HCT116 (cell line): ENCODE measurements at regions not wholly inside any gene's neighbourhood (a gene's known extent, or its start where the extent isn't known, plus 50 kb on each side); places are given as distances from the start of the nearest gene placed in this dataset.

ENCODE experiments used
- ATAC-seq: fragments of 200-7000 bp; cut with Tn5 transposase; 2 replicates; pipeline ENCODE4 v1.9.1; 2020; ENCODE audit warnings: mild to moderate bottlenecking, moderate library complexity
- BruUV-seq: library from RNA; stranded (reverse); fragments of 400-500 nt; replicated peaks from 2 replicates; lab custom pipeline; 2021; lab: Mats Ljungman, UMichigan
- CTCF ChIA-PET: fragments of 300-600 bp; sonication (Branson Sonifier 250); formaldehyde crosslinking; loops from one replicate; lab custom pipeline; 2021; ENCODE audit warnings: antibody characterized with exemption; lab: Charles Lee
- POLR2A ChIA-PET: fragments of 300-600, 350-600 bp; sonication (Branson Sonifier 250); formaldehyde crosslinking; loops from one replicate; lab custom pipeline; 2021; ENCODE audit warnings: antibody characterized with exemption; lab: Charles Lee
- RAD21 ChIA-PET, 2 experiments: fragments of 300-600 bp; sonication (Branson Sonifier 250); formaldehyde crosslinking; loops; one replicate each; lab custom pipeline; 2023; ENCODE audit warnings: low total read pairs in 2 of 2; ENCODE audit not compliant: uncharacterized antibody in 2 of 2, unreplicated experiment in 2 of 2, low non-redundant PET in 1 of 2; lab: Charles Lee
- DNase-seq: peaks from one replicate; pipeline ENCODE4 v3.0.0-alpha.2; 2010; ENCODE audit warnings: low read depth, low spot score
- H2AFZ ChIP-seq: fragments of 200-600 bp; shearing (Covaris generic), sonication (generic); 2 replicates; pipeline ENCODE4 v1.6.1; 2017; ENCODE audit warnings: low read depth, mixed run types, mixed read lengths, antibody characterized with exemption, low read length; ENCODE audit not compliant: poor library complexity, severe bottlenecking
- H3K27ac ChIP-seq: 2 replicates; pipeline ENCODE4 v1.5.1; 2012; ENCODE audit warnings: low read depth, low read length
- H3K27me3 ChIP-seq: fragments of 200-600 bp; sonication (generic); 2 replicates; pipeline ENCODE4 v1.6.1; 2016; ENCODE audit warnings: mixed run types, low read length, mixed read lengths; ENCODE audit not compliant: insufficient read depth
- H3K36me3 ChIP-seq, 2 experiments: fragments of 200-500 bp in 1 of 2; fragments of 200-600 bp in 1 of 2; sonication (Bioruptor generic) in 1 of 2; sonication (generic) in 1 of 2; 2 replicates each; pipeline versions ENCODE4 v1.5.1 to v1.6.1; 2014 to 2016; ENCODE audit warnings: low read length in 2 of 2, inconsistent platforms in 1 of 2, mixed read lengths in 1 of 2, mixed run types in 1 of 2; ENCODE audit not compliant: insufficient read depth in 2 of 2, control insufficient read depth in 1 of 2
- H3K4me1 ChIP-seq, 2 experiments: fragments of 200-600 bp in 1 of 2; sonication (generic) in 1 of 2; 2 replicates each; pipeline versions ENCODE4 v1.5.1 to v1.6.1; 2012 to 2017; ENCODE audit warnings: low read length in 2 of 2, inconsistent platforms in 1 of 2, mild to moderate bottlenecking in 1 of 2, mixed read lengths in 1 of 2, mixed run types in 1 of 2, moderate library complexity in 1 of 2; ENCODE audit not compliant: insufficient read depth in 2 of 2, control insufficient read depth in 1 of 2
- H3K4me2 ChIP-seq: fragments of 200-600 bp; sonication (generic); 2 replicates; pipeline ENCODE4 v1.6.1; 2017; ENCODE audit warnings: mixed run types, low read length, mixed read lengths
- H3K4me3 ChIP-seq, 2 experiments: fragments of 200-600 bp in 1 of 2; sonication (generic) in 1 of 2; replicated peaks in 1 of 2; 2 replicates each; pipeline ENCODE4 v1.5.1; 2011 to 2016; ENCODE audit warnings: low read length in 2 of 2, control low read depth in 1 of 2, low read depth in 1 of 2, mild to moderate bottlenecking in 1 of 2, mixed read lengths in 1 of 2, mixed run types in 1 of 2
- H3K79me2 ChIP-seq: fragments of 200-600 bp; sonication (generic); 2 replicates; pipeline ENCODE4 v1.6.1; 2017; ENCODE audit warnings: mild to moderate bottlenecking, mixed run types, low read length, moderate library complexity, mixed read lengths; ENCODE audit not compliant: insufficient read depth
- H3K9ac ChIP-seq: fragments of 200-600 bp; sonication (generic); 2 replicates; pipeline ENCODE4 v1.6.1; 2016; ENCODE audit warnings: low read length, mixed read lengths
- H3K9me2 ChIP-seq: fragments of 200-600 bp; sonication (generic), shearing (Covaris generic); 2 replicates; pipeline ENCODE4 v1.6.1; 2017; ENCODE audit warnings: mixed run types, mild to moderate bottlenecking, moderate library complexity; ENCODE audit not compliant: insufficient read depth
- H3K9me3 ChIP-seq, 2 experiments: fragments of 200-500 bp in 1 of 2; fragments of 200-600 bp in 1 of 2; sonication (Bioruptor generic) in 1 of 2; sonication (generic) in 1 of 2; 2 replicates each; pipeline ENCODE4 v1.6.1; 2014 to 2017; ENCODE audit warnings: low read length in 2 of 2, mixed read lengths in 2 of 2, inconsistent platforms in 1 of 2, low read depth in 1 of 2, mild to moderate bottlenecking in 1 of 2, mixed run types in 1 of 2, moderate library complexity in 1 of 2; ENCODE audit not compliant: control insufficient read depth in 1 of 2, insufficient read depth in 1 of 2
- H4K20me1 ChIP-seq: fragments of 200-600 bp; sonication (generic), shearing (Covaris generic); 2 replicates; pipeline ENCODE4 v1.6.1; 2017; ENCODE audit warnings: mixed run types, mild to moderate bottlenecking, moderate library complexity; ENCODE audit not compliant: insufficient read depth
- CBX3 ChIP-seq: IDR thresholded peaks from 2 replicates; pipeline ENCODE4 v1.6.1; 2012; ENCODE audit warnings: low read depth
- CEBPB ChIP-seq: IDR thresholded peaks from 2 replicates; pipeline ENCODE4 v1.6.1; 2012; ENCODE audit warnings: low read depth
- EZH2 ChIP-seq: fragments of 200-600 bp; sonication (generic); IDR thresholded peaks from 2 replicates; pipeline ENCODE4 v1.6.1; 2017; ENCODE audit warnings: antibody characterized with exemption, mixed run types
- JUND ChIP-seq: IDR thresholded peaks from 2 replicates; pipeline ENCODE4 v1.6.1; 2012
- POLR2AphosphoS5 ChIP-seq: IDR thresholded peaks from 2 replicates; pipeline ENCODE4 v1.6.1; 2011; ENCODE audit warnings: mild to moderate bottlenecking, low read depth, low read length, moderate library complexity
- REST ChIP-seq: IDR thresholded peaks from 2 replicates; pipeline ENCODE4 v1.6.1; 2012; ENCODE audit warnings: low read depth
- SP1 ChIP-seq: IDR thresholded peaks from 2 replicates; pipeline ENCODE4 v1.6.1; 2012; ENCODE audit warnings: low read depth
- TCF7L2 ChIP-seq: IDR thresholded peaks from 2 replicates; pipeline ENCODE4 v1.7.0; 2011; ENCODE audit warnings: borderline replicate concordance, inconsistent platforms; ENCODE audit not compliant: insufficient read depth, insufficient read length; ENCODE audit errors: extremely low read depth
- YY1 ChIP-seq: IDR thresholded peaks from 2 replicates; pipeline ENCODE4 v1.6.1; 2011; ENCODE audit warnings: low read length, low read depth, moderate library complexity, mild to moderate bottlenecking; ENCODE audit not compliant: insufficient replicate concordance; ENCODE audit errors: extremely low read depth
- ZFX ChIP-seq: fragments of 450-650 bp; IDR thresholded peaks from 2 replicates; pipeline ENCODE4 v1.6.1; 2017
- intact Hi-C: fragments of 100-400 bp; cut with micrococcal nuclease; formaldehyde crosslinking; loops from 2 replicates; pipeline ENCODE4 v1.10.0; 2022
- TF ChIP-seq, protein P1 (sequence below), 3 experiments: fragments of 200-600 bp in 1 of 3; sonication (generic) in 1 of 3; IDR thresholded peaks in 2 of 3; conservative IDR thresholded peaks in 1 of 3; 2 replicates each; pipeline ENCODE4 v1.5.1; 2012 to 2017; ENCODE audit warnings: low read depth in 2 of 3, low read length in 2 of 3, antibody characterized with exemption in 1 of 3, borderline replicate concordance in 1 of 3, control low read depth in 1 of 3, mild to moderate bottlenecking in 1 of 3, mixed read lengths in 1 of 3, mixed run types in 1 of 3, moderate library complexity in 1 of 3; ENCODE audit not compliant: insufficient read depth in 1 of 3
- TF ChIP-seq, protein P2 (sequence below): IDR thresholded peaks from 2 replicates; pipeline ENCODE4 v1.6.1; 2012
- TF ChIP-seq, protein P3 (sequence below): IDR thresholded peaks from 2 replicates; pipeline ENCODE4 v1.6.1; 2012

- TF ChIP-seq YY1 (no peak), ZFX (no peak), SP1 (no peak), TCF7L2 (no peak), JUND (no peak), CEBPB (no peak), EZH2 (no peak), POLR2AphosphoS5 (no peak), CBX3 (no peak)
- TF ChIP-seq, protein P1, sequence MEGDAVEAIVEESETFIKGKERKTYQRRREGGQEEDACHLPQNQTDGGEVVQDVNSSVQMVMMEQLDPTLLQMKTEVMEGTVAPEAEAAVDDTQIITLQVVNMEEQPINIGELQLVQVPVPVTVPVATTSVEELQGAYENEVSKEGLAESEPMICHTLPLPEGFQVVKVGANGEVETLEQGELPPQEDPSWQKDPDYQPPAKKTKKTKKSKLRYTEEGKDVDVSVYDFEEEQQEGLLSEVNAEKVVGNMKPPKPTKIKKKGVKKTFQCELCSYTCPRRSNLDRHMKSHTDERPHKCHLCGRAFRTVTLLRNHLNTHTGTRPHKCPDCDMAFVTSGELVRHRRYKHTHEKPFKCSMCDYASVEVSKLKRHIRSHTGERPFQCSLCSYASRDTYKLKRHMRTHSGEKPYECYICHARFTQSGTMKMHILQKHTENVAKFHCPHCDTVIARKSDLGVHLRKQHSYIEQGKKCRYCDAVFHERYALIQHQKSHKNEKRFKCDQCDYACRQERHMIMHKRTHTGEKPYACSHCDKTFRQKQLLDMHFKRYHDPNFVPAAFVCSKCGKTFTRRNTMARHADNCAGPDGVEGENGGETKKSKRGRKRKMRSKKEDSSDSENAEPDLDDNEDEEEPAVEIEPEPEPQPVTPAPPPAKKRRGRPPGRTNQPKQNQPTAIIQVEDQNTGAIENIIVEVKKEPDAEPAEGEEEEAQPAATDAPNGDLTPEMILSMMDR (IDR thresholded peaks at IDR 0.05 in 2 of 3, conservative IDR thresholded peaks at IDR 0.05 in 1 of 3; ENCODE audit: borderline replicate concordance in 1 of 3, insufficient read depth in 1 of 3, low read depth in 2 of 3, low read length in 2 of 3), result no peak
- DNase-seq, result no peak
- ChIA-PET RAD21 (no interaction called here), POLR2A (no interaction called here), CTCF (no interaction called here)
- BruUV-seq, result no TSS peak
- no peaks in the 10 kb centered on the region for H3K27me3 ChIP-seq
- no peak overlapping the region for H3K4me3 ChIP-seq
- no peaks in the 10 kb centered on the region for H3K4me1 ChIP-seq
- no peak overlapping the region for H2AFZ ChIP-seq
- H3K9me3 ChIP-seq, result peaks cover 13 to 16% of the 10 kb centered on the region in 2 experiments; a peak in 2 of 4 replicates
- no peak overlapping the region for H3K4me2 ChIP-seq
- no peaks in the 10 kb centered on the region for H3K79me2 ChIP-seq
- no peaks in the 10 kb centered on the region for H4K20me1 ChIP-seq
- intact Hi-C loops, result no loop called here
- no peak for ATAC-seq
- no peaks in the 10 kb centered on the region for H3K36me3 ChIP-seq
- no peak overlapping the region for H3K27ac ChIP-seq
- no peak overlapping the region for H3K9ac ChIP-seq
- no peaks in the 10 kb centered on the region for H3K9me2 ChIP-seq
Measured at GRCh38 chr3:80036176-80036575, 268.4 kb upstream of the ROBO1 start.

GRCh38 chr3:80035021-80035420, 267.2 kb upstream of the ROBO1 start:
- Histone ChIP-seq H3K27ac (no peak overlapping the region), H3K27me3 (no peaks in the 10 kb centered on the region), H3K4me1 (no peaks in the 10 kb centered on the region), H3K9me2 (no peaks in the 10 kb centered on the region), H4K20me1 (no peaks in the 10 kb centered on the region), H3K36me3 (no peaks in the 10 kb centered on the region), H3K9me3 (peaks cover 13 to 16% of the 10 kb centered on the region in 2 experiments; a peak in 2 of 4 replicates), H3K4me3 (no peak overlapping the region), H3K79me2 (no peaks in the 10 kb centered on the region), H3K4me2 (no peak overlapping the region), H3K9ac (no peak overlapping the region), H2AFZ (no peak overlapping the region)
- ATAC-seq (no peak), DNase-seq (no peak)
- intact Hi-C loops, result no loop called here
- BruUV-seq, result no TSS peak
- RAD21 ChIA-PET, result no interaction called here
- CTCF ChIA-PET, result no interaction called here
- TF ChIP-seq, protein P2, sequence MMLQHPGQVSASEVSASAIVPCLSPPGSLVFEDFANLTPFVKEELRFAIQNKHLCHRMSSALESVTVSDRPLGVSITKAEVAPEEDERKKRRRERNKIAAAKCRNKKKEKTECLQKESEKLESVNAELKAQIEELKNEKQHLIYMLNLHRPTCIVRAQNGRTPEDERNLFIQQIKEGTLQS, result no peak
- no peak for TF ChIP-seq REST
- TF ChIP-seq, protein P3, sequence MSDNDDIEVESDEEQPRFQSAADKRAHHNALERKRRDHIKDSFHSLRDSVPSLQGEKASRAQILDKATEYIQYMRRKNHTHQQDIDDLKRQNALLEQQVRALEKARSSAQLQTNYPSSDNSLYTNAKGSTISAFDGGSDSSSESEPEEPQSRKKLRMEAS, result no peak
- POLR2A ChIA-PET, result no interaction called here
